MCF 10A (cell line): ENCODE measurements at regions not wholly inside any gene's neighbourhood (a gene's known extent, or its start where the extent isn't known, plus 50 kb on each side); places are given as distances from the start of the nearest gene placed in this dataset.

Experiments
- BruUV-seq: library from RNA; stranded (reverse); fragments of 400-500 nt; replicated peaks from 2 replicates; lab custom pipeline; 2021; lab: Mats Ljungman, UMichigan
- CTCF ChIA-PET: fragments of 300-600 bp; sonication (Branson Sonifier 250); formaldehyde crosslinking; extraction: SDS; loops from one replicate; lab custom pipeline; 2021; ENCODE audit warnings: antibody characterized with exemption, inconsistent platforms; lab: Yijun Ruan, JAX
- POLR2A ChIA-PET: fragments of 300-600, 350-650 bp; sonication (Branson Sonifier 250); formaldehyde crosslinking; extraction: SDS; loops from one replicate; lab custom pipeline; 2020; ENCODE audit warnings: antibody characterized with exemption, inconsistent platforms; lab: Yijun Ruan, JAX
- DNase-seq: peaks from one replicate; pipeline ENCODE4 v3.0.0-alpha.2; 2018; ENCODE audit not compliant: unreplicated experiment
- H3K27ac Mint-ChIP-seq: one replicate; pipeline ENCODE4 v1.8.0; 2022; ENCODE audit warnings: mild to moderate bottlenecking, low read depth, mixed read lengths; ENCODE audit not compliant: unreplicated experiment
- H3K27me3 Mint-ChIP-seq: one replicate; pipeline ENCODE4 v1.8.0; 2022; ENCODE audit warnings: mixed read lengths; ENCODE audit not compliant: insufficient read depth, unreplicated experiment
- H3K36me3 Mint-ChIP-seq: one replicate; pipeline ENCODE4 v1.8.0; 2022; ENCODE audit warnings: mild to moderate bottlenecking, moderate library complexity, mixed read lengths; ENCODE audit not compliant: insufficient read depth, unreplicated experiment
- H3K4me1 Mint-ChIP-seq: one replicate; pipeline ENCODE4 v1.8.0; 2022; ENCODE audit warnings: mixed read lengths; ENCODE audit not compliant: insufficient read depth, unreplicated experiment
- H3K4me3 Mint-ChIP-seq: one replicate; pipeline ENCODE4 v1.8.0; 2022; ENCODE audit warnings: mild to moderate bottlenecking, moderate library complexity, mixed read lengths; ENCODE audit not compliant: unreplicated experiment
- H3K9me3 Mint-ChIP-seq: one replicate; pipeline ENCODE4 v1.8.0; 2022; ENCODE audit warnings: mixed read lengths; ENCODE audit not compliant: unreplicated experiment
- intact Hi-C: fragments of 100-400 bp; cut with micrococcal nuclease; formaldehyde crosslinking; loops from 2 replicates; pipeline ENCODE4 v1.14.1; 2022
- TF ChIP-seq, protein P1 (sequence below): fragments of 200-600 bp; IDR thresholded peaks from one replicate; pipeline ENCODE4 v1.8.0; 2022; ENCODE audit warnings: antibody characterized with exemption, mild to moderate bottlenecking; ENCODE audit not compliant: unreplicated experiment

DNA sequence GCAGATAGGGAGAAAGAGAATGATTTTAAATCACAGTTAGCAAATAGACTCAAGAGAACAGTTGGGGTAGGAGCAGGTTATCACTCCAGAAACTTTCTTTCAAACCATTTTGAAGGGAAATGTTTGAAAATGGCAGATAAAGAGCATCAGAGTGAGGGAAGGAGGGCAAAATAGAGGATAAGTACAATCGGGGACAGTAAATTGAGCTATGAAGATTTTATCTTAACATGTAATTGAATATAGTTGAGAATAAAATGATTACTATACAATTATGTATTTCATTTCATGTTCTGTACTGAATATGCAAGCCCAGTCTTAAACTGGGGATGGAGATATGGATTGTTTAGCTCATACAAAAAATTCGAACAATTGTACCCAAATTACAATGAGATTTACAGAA is 54.0 kb downstream of the MAP10 start:
- intact Hi-C loops: no loop called here
- no peak overlapping the region for H3K27ac Mint-ChIP-seq
- H3K4me3 Mint-ChIP-seq: no peak overlapping the region
- no peaks in the 10 kb centered on the region for H3K9me3 Mint-ChIP-seq
- no peak for DNase-seq
- H3K4me1 Mint-ChIP-seq: no peaks in the 10 kb centered on the region
- ChIA-PET CTCF (interaction anchor here (0.6 to 1.0 kb wide), 5 partner anchors 20 to 93 kb away, joined by 3 to 4 read pairs (median 3); no protein-coding TSS in a partner anchor), POLR2A (interaction anchor here (0.8 to 3.4 kb wide), 2 partner anchors 10 to 15 kb away, joined by 3 to 13 read pairs; no protein-coding TSS in a partner anchor)
- TF ChIP-seq, protein P1, sequence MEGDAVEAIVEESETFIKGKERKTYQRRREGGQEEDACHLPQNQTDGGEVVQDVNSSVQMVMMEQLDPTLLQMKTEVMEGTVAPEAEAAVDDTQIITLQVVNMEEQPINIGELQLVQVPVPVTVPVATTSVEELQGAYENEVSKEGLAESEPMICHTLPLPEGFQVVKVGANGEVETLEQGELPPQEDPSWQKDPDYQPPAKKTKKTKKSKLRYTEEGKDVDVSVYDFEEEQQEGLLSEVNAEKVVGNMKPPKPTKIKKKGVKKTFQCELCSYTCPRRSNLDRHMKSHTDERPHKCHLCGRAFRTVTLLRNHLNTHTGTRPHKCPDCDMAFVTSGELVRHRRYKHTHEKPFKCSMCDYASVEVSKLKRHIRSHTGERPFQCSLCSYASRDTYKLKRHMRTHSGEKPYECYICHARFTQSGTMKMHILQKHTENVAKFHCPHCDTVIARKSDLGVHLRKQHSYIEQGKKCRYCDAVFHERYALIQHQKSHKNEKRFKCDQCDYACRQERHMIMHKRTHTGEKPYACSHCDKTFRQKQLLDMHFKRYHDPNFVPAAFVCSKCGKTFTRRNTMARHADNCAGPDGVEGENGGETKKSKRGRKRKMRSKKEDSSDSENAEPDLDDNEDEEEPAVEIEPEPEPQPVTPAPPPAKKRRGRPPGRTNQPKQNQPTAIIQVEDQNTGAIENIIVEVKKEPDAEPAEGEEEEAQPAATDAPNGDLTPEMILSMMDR: no peak
- no TSS peak for BruUV-seq
- peaks cover 21% of the 10 kb centered on the region for H3K27me3 Mint-ChIP-seq
- H3K36me3 Mint-ChIP-seq: no peaks in the 10 kb centered on the region

DNA sequence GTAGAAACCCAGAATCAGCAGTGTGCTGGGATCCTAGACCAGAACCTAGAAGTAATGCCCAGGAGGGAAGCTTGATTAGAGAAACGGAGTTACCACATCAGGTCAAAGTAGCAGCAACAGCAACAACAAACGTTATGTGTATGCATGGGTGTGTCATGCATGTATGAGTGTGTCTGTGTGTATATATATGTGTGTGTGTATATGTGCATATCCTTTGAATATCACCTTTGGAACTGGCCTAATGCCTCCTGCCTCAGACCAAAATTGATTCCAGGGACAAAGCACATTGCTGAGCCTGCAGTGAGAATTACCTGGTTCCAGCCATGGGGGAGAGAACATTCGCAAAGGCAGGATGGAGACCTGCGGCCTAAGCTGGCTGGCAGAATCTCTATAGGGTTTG is 55.9 kb downstream of the MAP10 start:
- no peaks in the 10 kb centered on the region for H3K36me3 Mint-ChIP-seq
- ChIA-PET POLR2A (interaction anchor here (0.6 kb wide), 1 partner anchor 20 kb away, joined by 3 read pairs; no protein-coding TSS in a partner anchor), CTCF (no interaction called here)
- H3K4me3 Mint-ChIP-seq: no peak overlapping the region
- no peak overlapping the region for H3K27ac Mint-ChIP-seq
- no peak for DNase-seq
- peaks cover 21% of the 10 kb centered on the region for H3K27me3 Mint-ChIP-seq
- no peaks in the 10 kb centered on the region for H3K4me1 Mint-ChIP-seq
- BruUV-seq: no TSS peak
- H3K9me3 Mint-ChIP-seq: no peaks in the 10 kb centered on the region
- TF ChIP-seq, protein P1: no peak
- intact Hi-C loops: no loop called here

DNA sequence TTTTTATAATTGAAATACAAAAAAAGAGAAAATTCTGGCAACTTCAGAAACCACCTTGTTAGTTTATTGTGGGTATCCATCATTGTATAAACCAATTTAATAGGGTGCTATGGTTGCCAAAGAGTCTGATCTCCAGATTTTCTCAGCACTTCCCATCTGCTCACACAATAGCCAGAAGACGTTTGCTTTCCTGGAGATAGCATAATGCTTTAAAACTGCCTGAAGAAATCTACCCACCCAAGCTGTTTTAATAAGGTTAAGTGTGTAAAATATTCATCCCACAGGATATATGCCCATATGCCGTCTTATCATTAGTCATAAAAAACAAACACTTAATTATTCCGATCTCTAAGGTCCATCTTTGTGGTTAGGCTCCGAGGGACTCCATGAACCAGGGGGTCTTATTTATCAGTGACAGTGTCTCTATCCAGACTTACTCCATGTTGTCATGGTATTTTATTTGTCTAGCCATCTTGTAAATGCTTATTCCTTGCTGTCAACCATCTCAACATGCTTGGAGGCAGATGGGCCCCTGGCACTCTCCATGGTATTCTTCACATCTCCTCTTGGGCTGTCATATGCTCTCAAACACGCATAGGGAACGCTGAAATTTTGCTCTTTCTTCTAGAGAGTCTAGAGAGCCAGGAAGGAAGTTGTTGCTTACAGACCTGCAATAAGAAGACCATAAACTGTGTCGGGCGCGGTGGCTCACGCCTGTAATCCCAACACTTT is 58.5 kb downstream of the MAP10 start:
- H3K9me3 Mint-ChIP-seq: no peaks in the 10 kb centered on the region
- DNase-seq: no peak
- H3K36me3 Mint-ChIP-seq: no peaks in the 10 kb centered on the region
- no peak overlapping the region for H3K4me3 Mint-ChIP-seq
- BruUV-seq: no TSS peak
- TF ChIP-seq, protein P1: no peak
- CTCF ChIA-PET: interaction anchor here (0.6 to 1.5 kb wide), 2 partner anchors 227 to 388 kb away, joined by 3 read pairs; no protein-coding TSS in a partner anchor
- H3K27me3 Mint-ChIP-seq: peaks cover 18% of the 10 kb centered on the region
- H3K27ac Mint-ChIP-seq: no peak overlapping the region
- intact Hi-C loops: no loop called here
- peaks cover 7% of the 10 kb centered on the region for H3K4me1 Mint-ChIP-seq
- POLR2A ChIA-PET: no interaction called here

DNA sequence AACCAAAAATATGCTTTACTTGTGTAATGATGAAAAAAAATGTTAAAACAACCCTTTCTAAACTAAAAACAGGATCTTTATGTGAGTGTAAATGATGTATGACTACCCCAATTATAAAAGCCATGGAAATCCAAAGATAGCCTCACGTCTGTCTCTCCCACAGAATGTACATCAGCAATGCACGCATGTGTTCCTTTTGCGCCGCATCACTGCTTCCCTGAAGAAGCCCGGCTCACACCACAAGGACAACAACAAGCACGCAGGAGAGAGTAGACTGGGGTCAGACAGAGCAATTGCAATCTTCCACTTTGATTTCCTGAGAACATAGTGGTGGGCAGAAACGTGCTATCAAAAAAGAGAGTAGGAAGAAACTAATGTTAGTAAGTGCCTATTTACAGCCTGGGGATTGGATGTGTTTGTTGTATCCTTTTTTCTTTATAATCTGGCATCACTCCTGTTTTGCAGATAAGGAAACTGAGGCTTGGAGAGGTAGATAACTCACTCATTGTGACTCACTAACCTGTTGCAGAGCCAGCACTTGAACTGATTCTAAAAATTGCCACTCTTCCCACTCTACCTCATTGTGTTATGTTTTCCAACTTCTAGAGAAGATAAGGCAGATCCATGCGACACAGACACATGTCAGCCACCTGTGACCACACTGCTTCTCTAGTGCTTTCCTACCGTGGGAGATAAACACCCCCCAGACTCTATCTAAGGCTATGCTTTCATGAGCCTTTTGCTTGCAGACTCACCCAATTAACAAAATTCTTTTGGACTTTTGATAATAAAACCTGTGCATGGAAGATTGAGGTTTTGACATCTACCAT is 60.1 kb downstream of the MAP10 start:
- POLR2A ChIA-PET: no interaction called here
- no TSS peak for BruUV-seq
- Mint-ChIP-seq H3K27me3 (peaks cover 2% of the 10 kb centered on the region), H3K9me3 (no peaks in the 10 kb centered on the region), H3K27ac (no peak overlapping the region), H3K36me3 (peaks cover 7% of the 10 kb centered on the region), H3K4me3 (no peak overlapping the region), H3K4me1 (peaks cover 15% of the 10 kb centered on the region)
- CTCF ChIA-PET: no interaction called here
- DNase-seq: no peak
- TF ChIP-seq, protein P1: no peak
- intact Hi-C loops: loop anchor here (5.0 kb wide), 2 partner anchors 87 to 158 kb away; partner anchors contain the start of gene NTPCR
